GM21381 (cell line): ENCODE measurements at regions not wholly inside any gene's neighbourhood (a gene's known extent, or its start where the extent isn't known, plus 50 kb on each side); places are given as distances from the start of the nearest gene placed in this dataset.

Experiments used
- ATAC-seq: cut with Tn5 transposase; IDR thresholded peaks from one replicate; pipeline ENCODE4 v1.9.1; 2021; ENCODE audit warnings: mild to moderate bottlenecking, moderate library complexity; ENCODE audit not compliant: unreplicated experiment

DNA sequence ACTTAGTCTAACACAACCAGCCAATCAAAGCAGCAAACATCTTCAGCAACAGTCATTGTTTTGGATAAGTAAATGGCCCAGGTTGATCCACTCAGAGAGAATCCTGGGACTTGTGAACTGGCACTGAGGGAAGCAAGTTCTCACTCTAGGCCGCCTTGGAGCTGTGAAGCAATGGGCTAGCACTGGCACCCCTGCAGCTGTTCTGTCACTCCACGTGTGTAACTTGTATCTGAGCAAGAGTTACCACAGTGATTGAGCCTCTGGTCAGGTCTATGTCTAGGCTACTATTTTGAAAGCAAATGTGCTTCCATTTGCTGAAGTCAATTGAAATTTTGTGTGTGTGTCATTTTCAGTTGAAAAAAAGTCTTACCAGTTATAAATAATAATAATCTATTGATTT is 57.2 kb upstream of the HS3ST1 start:
- ATAC-seq = no peak

GRCh38 chr4:11484531-11484930 is 55.8 kb upstream of the HS3ST1 start:
- ATAC-seq = no peak

- no peak for ATAC-seq
These were observed 54.4 kb upstream of the HS3ST1 start for GRCh38 chr4:11483046-11483445.

DNA sequence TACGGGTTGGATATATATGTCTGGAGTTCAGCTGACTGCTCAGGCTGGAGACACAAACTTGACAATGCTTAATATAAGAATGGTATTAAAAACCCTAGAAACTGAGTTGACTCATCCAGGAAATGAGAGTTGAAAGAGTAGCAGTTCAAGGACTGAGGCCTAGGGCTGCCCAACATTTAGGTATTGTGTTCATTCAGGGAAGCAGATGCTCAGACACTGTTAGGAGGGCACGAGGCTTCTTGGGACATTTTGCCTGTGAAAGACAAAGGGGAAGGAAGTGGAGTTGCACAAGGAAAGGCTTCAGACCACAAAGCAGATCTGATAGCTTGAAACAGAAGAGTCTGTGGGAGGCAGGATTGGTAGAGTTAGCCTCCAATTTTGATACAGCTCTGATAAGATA is 52.0 kb upstream of the HS3ST1 start:
- ATAC-seq = peak; percentile 94
